KMS-11 (cell line): ENCODE measurements at regions not wholly inside any gene's neighbourhood (a gene's known extent, or its start where the extent isn't known, plus 50 kb on each side); places are given as distances from the start of the nearest gene placed in this dataset.

ENCODE experiments used
- H2AFZ ChIP-seq: fragments of 200-600 bp; sonication (generic); 2 replicates; pipeline ENCODE4 v1.6.1; 2016; ENCODE audit warnings: antibody characterized with exemption, mixed run types, low read depth
- H3K27ac ChIP-seq: fragments of 200-600 bp; sonication (generic); 2 replicates; pipeline ENCODE4 v1.6.1; 2016; ENCODE audit warnings: mild to moderate bottlenecking, mixed run types
- H3K27me3 ChIP-seq: fragments of 200-600 bp; sonication (generic); 2 replicates; pipeline ENCODE4 v1.6.1; 2017; ENCODE audit warnings: mild to moderate bottlenecking, low read depth, mixed run types, moderate library complexity; ENCODE audit not compliant: insufficient read depth
- H3K36me3 ChIP-seq: fragments of 200-600 bp; sonication (generic); 2 replicates; pipeline ENCODE4 v1.6.1; 2017; ENCODE audit warnings: mild to moderate bottlenecking, mixed run types; ENCODE audit not compliant: insufficient read depth
- H3K4me1 ChIP-seq: fragments of 200-600 bp; sonication (generic); 2 replicates; pipeline ENCODE4 v1.6.1; 2016; ENCODE audit warnings: mild to moderate bottlenecking, low read depth, mixed run types; ENCODE audit not compliant: poor library complexity, severe bottlenecking
- H3K4me2 ChIP-seq: fragments of 200-600 bp; sonication (generic); 2 replicates; pipeline ENCODE4 v1.7.0; 2016; ENCODE audit warnings: mild to moderate bottlenecking, mixed run types
- H3K4me3 ChIP-seq: fragments of 200-600 bp; sonication (generic); IDR thresholded peaks from 2 replicates; pipeline ENCODE4 v1.6.1; 2017; ENCODE audit warnings: low read depth, low read length, mixed read lengths; ENCODE audit not compliant: insufficient read depth
- H3K79me2 ChIP-seq: fragments of 200-600 bp; sonication (generic); 2 replicates; pipeline ENCODE4 v1.6.1; 2016; ENCODE audit warnings: low read depth, mixed run types; ENCODE audit not compliant: insufficient read depth
- H3K9ac ChIP-seq: fragments of 200-600 bp; sonication (generic); 2 replicates; pipeline ENCODE4 v1.6.1; 2016; ENCODE audit warnings: mild to moderate bottlenecking, mixed run types
- H4K20me1 ChIP-seq: fragments of 200-600 bp; sonication (generic); 2 replicates; pipeline ENCODE4 v1.6.1; 2016; ENCODE audit warnings: mild to moderate bottlenecking, mixed run types; ENCODE audit not compliant: insufficient read depth
- CTCF ChIP-seq: fragments of 200-600 bp; sonication (generic); conservative IDR thresholded peaks from 2 replicates; pipeline ENCODE4 v1.6.1; 2017; ENCODE audit warnings: low read depth, mild to moderate bottlenecking, antibody characterized with exemption, low read length, moderate library complexity, mixed read lengths

- H3K9ac ChIP-seq = no peak overlapping the region
- H4K20me1 ChIP-seq = no peaks in the 10 kb centered on the region
- H3K4me3 ChIP-seq = no peak overlapping the region
- no peak overlapping the region for H2AFZ ChIP-seq
- H3K36me3 ChIP-seq = no peaks in the 10 kb centered on the region
- H3K4me1 ChIP-seq = no peaks in the 10 kb centered on the region
- H3K4me2 ChIP-seq = no peak overlapping the region
- no peaks in the 10 kb centered on the region for H3K79me2 ChIP-seq
- H3K27me3 ChIP-seq = no peaks in the 10 kb centered on the region
- no peak overlapping the region for H3K27ac ChIP-seq
- no peak for TF ChIP-seq CTCF
Observed at GRCh38 chr2:21422724-21423522, 299.2 kb downstream of the TDRD15 start.

- Histone ChIP-seq H3K4me3 (no peak overlapping the region), H3K27ac (no peak overlapping the region), H3K36me3 (no peaks in the 10 kb centered on the region), H3K4me2 (no peak overlapping the region), H3K4me1 (no peaks in the 10 kb centered on the region), H3K9ac (no peak overlapping the region), H2AFZ (no peak overlapping the region), H3K79me2 (no peaks in the 10 kb centered on the region), H3K27me3 (no peaks in the 10 kb centered on the region), H4K20me1 (no peaks in the 10 kb centered on the region)
- no peak for TF ChIP-seq CTCF
Observed at GRCh38 chr2:21423854-21424253, 300.1 kb downstream of the TDRD15 start.

GRCh38 chr2:21424375-21424774 lies 300.6 kb downstream of the TDRD15 start:
- H3K4me1 ChIP-seq = no peaks in the 10 kb centered on the region

GRCh38 chr2:21427606-21428005 lies 303.8 kb downstream of the TDRD15 start:
- Histone ChIP-seq H3K4me1 (no peaks in the 10 kb centered on the region), H3K9ac (no peak overlapping the region), H3K27ac (no peak overlapping the region), H3K27me3 (no peaks in the 10 kb centered on the region), H3K36me3 (no peaks in the 10 kb centered on the region), H3K4me3 (no peak overlapping the region), H3K4me2 (no peak overlapping the region), H2AFZ (no peak overlapping the region), H4K20me1 (no peaks in the 10 kb centered on the region), H3K79me2 (no peaks in the 10 kb centered on the region)
- no peak for TF ChIP-seq CTCF

More at GRCh38 chr2:21424375-21424774, 300.6 kb downstream of the TDRD15 start:
- no peak overlapping the region for H2AFZ ChIP-seq
- no peaks in the 10 kb centered on the region for H3K27me3 ChIP-seq
- H4K20me1 ChIP-seq = no peaks in the 10 kb centered on the region
- no peak for TF ChIP-seq CTCF
- no peaks in the 10 kb centered on the region for H3K79me2 ChIP-seq
- no peaks in the 10 kb centered on the region for H3K36me3 ChIP-seq
- H3K4me3 ChIP-seq = no peak overlapping the region
- H3K4me2 ChIP-seq = no peak overlapping the region
- no peak overlapping the region for H3K27ac ChIP-seq
- H3K9ac ChIP-seq = no peak overlapping the region
